HG03575 (cell line): ENCODE measurements at regions not wholly inside any gene's neighbourhood (a gene's known extent, or its start where the extent isn't known, plus 50 kb on each side); places are given as distances from the start of the nearest gene placed in this dataset.
"Not testable (repeated sequence)": the region's sequence is repeated elsewhere in the genome, so short reads cannot be mapped to it uniquely, and the experiment has no call there.

Experiments
- ATAC-seq: cut with Tn5 transposase; IDR thresholded peaks from one replicate; pipeline ENCODE4 v1.9.1; 2021; ENCODE audit not compliant: unreplicated experiment, insufficient number of reproducible peaks, low FRiP score; ENCODE audit errors: extremely low read depth

- no peak for ATAC-seq
Observed at GRCh38 chr12:44457465-44457864, 418.6 kb downstream of the NELL2 start.

GRCh38 chr12:44454959-44455358, 421.2 kb downstream of the NELL2 start:
- ATAC-seq = not testable (repeated sequence)

GRCh38 chr12:44446181-44446580, 429.9 kb downstream of the NELL2 start:
- no peak for ATAC-seq

- ATAC-seq = peak; percentile 70
Observed at GRCh38 chr12:44441155-44441554, 435.0 kb downstream of the NELL2 start.
